GM19455 (cell line): ENCODE measurements at regions not wholly inside any gene's neighbourhood (a gene's known extent, or its start where the extent isn't known, plus 50 kb on each side); places are given as distances from the start of the nearest gene placed in this dataset.

Experiments used
- ATAC-seq: cut with Tn5 transposase; IDR thresholded peaks from one replicate; pipeline ENCODE4 v1.9.1; 2021; ENCODE audit not compliant: unreplicated experiment

DNA sequence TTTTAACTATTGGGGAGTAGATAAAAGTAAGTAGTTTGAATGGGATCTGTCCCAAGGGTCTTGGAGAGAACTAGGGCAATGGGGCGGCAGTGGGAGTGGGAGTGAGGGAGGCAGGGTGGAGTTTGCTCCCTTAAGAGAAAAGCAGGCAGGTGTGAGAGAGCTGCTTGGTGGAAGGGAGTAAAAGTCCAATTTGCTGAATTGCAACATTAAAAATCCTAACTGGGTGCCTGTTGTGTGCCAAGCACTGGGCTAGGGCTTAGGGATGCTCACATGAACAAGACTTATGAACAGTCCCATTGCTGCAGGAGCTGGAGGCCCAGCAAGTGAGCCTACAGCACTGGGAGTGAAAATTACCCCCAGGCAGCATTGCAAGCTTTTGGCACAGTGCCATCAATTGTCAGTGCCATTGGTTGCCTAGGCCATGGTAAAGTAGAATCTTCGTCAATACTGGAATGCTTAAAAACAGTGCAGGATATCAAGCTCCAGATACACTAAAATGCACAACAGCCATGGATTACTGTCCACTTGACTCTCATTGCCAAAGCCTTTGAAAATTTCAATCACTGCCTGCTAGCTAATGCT lies 277.7 kb upstream of the JARID2 start:
- ATAC-seq = no peak

GRCh38 chr6:14969126-14969525 lies 276.7 kb upstream of the JARID2 start:
- no peak for ATAC-seq

DNA sequence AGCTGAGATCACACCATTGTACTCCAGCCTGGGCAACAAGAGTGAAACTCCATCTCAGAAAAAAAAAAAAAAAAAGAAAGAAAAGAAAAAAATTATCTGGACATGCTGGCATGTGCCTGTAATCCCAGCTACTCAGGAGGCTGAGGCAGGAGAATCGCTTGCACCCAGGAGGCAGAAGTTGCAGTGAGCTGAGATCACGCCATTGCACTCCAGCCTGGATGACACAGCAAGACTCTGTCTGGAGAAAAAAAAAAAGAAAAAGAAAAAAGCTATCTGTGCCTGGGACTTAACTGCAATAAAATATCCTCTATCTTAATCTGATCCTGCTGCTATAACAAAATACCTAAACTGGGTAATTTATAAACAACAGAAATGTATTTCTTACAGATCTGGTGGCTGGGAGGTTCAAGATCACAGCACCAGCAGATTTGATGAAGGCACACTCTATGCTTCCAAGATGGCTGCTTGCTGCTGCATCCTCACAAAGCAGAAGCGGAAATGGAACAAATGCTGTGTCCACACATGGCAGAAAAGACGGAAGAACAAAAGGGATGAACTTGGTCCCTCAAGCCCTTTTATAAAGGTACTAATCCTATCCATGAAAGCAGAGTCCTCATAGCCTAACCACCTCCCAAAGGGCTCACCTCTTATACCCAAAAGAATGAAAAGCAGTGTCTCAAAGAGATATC lies 273.3 kb upstream of the JARID2 start:
- ATAC-seq = no peak

- ATAC-seq = no peak
Measured at GRCh38 chr6:14974372-14974771, 271.5 kb upstream of the JARID2 start.

DNA sequence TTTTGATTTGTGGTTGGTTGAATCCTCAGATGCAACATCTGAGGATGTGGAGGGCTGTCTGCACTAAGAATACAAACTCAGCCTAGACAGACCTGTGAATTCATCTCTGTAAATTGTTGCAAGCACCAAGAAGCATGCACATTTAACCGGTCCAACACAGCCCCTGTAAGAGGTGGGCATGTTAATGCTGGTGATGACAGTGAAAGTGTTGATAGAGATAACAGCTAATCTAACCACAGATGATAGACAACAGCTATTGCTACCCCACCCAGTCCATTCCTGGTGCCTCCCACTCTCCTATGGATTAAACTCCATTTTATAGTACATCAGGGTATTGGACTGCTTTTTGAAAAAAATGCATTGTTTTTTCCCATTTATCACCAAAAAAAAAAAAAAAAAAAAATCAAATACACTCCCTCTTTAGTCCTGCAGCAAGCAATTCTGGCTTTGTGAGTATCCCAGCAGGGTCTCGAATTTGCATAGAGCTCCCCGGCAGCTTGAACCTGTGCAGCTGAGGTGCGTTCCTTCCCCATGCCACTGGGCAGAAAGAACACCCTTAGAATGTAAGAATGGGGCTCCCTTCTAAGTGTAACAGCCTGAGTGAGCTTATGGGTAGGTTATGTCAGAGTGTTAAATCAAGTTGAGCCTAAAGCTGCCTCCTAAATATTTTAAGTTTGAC lies 270.9 kb upstream of the JARID2 start:
- ATAC-seq = no peak

DNA sequence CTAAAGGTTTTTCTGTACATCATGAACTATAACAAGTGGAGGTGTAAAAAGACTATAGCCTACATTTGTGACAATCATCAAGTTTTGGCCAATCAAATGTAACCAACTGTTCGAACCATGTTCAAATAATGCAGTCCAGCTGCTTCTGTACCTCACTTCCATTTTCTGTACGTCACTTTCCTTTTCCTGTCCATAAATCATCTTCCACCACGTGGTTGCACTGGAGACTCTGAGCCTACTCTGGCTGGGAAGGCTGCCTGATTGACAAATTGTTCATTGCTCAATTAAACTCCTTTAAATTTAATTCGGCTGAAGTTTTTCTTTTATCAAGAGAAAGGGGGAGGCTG lies 270.4 kb upstream of the JARID2 start:
- no peak for ATAC-seq

DNA sequence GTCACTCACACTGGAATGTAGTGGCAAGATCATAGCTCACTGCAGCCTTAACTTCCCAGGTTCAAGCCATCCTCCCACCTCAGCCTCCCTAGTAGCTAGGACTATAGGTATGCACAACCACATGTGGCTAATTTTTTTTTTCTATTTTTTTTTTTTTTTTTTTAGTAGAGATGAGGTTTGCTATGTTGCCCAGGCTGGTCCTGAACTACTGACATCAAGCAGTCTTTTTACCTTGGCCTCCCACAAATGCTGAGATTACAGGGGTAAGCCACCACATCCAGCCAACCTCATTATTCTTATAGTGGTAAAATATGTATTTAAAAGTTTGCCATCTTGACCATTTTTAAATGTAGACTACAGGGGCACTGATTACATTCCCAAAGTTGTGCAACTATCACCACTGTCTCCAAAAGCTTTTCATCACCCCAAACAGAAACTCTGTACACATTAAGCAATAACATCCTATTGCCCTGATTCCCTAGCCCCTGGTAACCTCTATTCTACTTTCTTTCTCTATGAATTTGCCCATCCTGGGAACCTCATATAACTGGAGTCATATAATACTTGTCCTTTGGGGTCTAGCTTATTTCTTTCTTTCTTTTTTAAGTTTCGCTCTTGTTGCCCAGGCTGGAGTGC lies 268.0 kb upstream of the JARID2 start:
- ATAC-seq = no peak

DNA sequence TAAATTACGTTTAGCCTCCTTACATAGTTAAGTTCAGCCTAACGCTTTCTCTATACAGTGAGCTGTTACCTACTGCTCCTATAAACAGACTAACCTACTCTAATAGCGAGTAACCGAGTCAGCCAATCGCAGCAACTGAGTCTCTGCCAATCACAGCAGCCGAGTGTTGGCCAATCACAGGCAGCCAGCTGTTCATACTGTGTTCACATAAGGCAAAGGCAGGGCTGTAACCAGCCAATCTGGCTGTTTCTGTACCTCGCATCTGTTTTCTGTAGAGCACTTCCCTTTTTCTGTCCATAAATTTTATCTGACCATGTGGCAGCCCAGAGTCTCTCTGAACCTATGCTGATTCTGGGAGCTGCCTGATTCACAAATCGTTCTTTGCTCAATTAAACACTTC lies 263.9 kb upstream of the JARID2 start:
- ATAC-seq = no peak

DNA sequence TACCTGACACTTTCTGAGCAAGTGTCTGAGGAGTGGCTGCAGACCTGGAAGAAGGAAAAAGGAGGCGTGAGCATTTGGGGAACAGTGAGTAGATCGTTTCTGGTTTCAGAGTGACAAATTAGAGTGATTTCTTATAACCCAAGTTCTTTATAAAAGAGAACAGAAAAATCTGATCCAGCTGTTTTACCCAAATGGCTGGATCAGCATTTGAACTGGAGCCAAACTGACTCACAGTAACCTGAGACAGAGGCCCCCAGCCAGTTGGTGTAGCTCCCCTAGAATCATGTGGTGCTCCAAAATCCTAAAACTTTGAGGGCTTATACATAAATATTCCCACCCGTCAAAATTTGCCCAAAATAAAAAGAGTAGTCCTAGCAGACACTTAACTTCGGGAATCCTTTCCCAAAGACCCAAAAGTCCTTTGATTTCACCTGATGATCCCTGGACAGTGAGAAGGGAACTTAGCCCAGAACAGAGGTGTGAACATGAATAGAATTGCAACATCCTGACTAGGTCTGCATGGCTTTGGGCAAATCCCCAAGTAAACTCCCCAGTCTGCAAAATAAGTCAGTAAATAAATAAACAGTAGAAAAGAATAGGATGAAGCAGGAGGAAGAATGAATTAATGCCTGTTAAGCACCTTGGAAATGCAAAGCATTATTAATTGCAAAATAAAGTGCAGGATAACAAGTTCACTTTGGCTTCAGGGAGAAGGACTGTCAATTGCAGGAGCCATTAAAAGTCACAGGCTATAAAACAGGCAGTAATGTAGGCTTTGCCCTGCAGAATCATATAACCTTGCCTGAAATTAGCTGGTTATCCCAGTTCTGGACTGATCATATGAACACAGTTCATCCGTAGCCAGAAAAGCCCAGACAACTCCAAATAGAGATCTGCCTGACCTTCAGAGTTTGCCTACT lies 262.0 kb upstream of the JARID2 start:
- no peak for ATAC-seq

DNA sequence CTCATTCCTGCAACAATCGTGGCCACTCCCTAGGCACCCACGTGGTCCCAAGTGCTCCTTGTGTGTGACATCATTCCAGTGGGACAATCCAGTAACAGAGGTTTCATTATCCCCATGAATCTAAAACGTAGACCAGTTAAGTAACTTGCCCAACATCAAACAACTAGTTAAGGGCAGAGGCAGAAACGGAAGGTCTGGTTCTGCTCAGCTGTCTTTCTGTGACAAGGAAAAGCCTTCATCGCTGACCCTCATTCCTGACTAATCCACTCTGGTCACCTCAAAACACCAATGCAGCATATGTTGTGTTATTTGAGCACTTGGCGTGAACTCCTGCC lies 261.4 kb upstream of the JARID2 start:
- ATAC-seq = no peak

DNA sequence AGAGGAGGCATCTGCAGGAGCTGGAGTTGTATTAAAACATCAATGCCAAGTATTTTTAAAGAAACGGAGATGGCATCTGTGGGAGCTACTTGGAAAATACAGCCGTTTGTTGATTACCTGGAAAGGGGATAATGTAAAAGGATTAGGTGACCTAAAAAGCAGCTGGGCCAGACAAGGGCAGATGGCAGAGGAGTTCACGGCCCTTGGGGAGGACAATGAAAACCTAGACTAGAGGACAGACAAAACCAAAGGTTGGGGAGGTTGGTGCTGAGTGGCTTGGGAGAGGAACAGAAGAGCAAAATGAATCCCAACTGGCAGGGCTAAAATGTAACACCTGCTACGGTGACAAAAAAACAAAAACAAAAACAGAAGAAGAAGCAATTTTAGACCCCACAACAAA lies 260.5 kb upstream of the JARID2 start:
- no peak for ATAC-seq

- no peak for ATAC-seq
Measured at GRCh38 chr6:14986370-14986769, 259.5 kb upstream of the JARID2 start.

- ATAC-seq = no peak
Measured at GRCh38 chr6:14987490-14987889, 258.4 kb upstream of the JARID2 start.

DNA sequence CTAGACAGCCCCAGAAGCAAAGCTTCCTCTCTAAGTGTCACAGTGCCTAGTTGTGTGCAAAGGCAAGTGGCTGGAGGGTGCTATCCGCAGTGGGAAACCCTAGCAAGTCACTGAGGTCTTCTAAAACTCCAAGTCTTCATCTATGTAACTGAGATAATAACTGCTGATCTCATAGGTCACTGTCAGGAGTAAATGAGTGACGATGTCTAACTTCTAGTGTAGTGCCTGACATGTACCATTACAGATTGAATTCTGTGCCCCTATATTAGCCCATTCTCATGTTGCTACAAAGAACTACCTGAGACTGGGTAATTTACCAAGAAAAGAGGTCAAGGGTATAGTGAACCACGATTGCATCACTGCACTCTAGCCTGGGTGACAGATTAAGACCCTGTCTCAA lies 253.5 kb upstream of the JARID2 start:
- ATAC-seq = no peak

- no peak for ATAC-seq
Measured at GRCh38 chr6:14995208-14995607, 250.7 kb upstream of the JARID2 start.

DNA sequence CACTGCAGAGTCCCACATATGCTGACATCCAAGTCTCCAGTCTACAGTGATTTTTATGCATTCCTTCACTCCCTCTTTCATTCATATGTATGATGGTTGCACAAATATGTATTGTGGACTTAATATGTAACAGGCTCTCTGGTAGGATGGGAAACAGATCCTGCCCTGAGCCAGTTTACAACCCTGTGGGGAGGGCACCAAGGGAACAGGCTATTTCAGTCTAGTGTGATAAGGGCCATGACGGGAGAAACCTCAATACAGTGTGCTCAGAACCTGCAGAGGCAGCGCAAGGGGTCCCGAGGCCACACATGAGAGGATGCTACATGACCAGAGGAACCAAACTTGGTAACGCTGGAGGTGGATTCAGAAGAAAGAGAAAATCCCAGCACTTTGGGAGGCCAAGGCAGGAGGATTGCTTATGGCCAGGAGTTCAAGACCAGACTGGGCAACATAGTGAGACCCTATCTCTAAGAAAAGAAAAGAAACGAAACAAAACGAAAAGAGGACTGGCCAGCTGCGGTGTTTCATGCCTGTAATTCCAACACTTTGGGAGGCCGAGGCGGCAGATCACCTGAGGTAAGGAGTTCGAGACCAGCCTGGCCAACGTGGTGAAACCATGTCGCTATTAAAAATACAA lies 249.8 kb upstream of the JARID2 start:
- ATAC-seq = no peak

- ATAC-seq = no peak
Measured at GRCh38 chr6:14996892-14997291, 249.0 kb upstream of the JARID2 start.

DNA sequence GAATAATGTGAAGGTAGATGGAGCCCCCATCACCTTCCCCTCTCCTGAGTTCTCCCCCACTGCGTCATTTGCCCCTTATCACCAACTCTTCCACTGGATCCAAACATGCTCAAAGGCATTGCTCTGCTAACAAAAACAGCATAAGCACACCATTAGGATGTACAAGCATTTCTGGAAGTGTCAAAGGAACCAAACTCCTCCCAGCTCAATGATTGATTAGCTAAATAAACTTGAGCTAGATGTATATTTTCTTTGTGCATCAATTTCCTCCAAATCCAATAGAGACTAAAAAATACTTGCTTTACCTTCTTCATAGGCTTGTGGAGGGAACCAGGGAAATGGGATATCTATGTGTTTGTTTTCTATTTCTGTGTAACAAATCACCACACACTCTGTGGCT lies 248.4 kb upstream of the JARID2 start:
- no peak for ATAC-seq

DNA sequence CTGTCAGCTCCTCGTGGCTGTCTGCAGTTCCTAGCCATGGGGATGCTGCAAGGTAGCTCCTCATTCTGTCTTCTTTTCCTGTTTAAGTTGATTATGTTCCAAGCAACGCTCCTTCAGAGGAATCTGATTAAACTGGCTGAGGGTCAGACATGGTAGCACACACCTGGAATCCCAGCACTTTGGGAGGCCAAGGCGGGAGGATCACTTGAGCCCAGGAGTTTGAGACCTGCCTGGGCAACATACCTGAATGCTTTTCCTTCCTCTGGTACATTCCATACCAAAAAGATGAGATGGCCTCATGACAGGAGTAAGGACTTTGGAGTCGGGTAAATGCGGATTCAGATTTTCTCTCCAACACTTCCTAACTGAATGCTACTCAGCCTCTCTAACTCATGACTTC lies 246.8 kb upstream of the JARID2 start:
- ATAC-seq = no peak

DNA sequence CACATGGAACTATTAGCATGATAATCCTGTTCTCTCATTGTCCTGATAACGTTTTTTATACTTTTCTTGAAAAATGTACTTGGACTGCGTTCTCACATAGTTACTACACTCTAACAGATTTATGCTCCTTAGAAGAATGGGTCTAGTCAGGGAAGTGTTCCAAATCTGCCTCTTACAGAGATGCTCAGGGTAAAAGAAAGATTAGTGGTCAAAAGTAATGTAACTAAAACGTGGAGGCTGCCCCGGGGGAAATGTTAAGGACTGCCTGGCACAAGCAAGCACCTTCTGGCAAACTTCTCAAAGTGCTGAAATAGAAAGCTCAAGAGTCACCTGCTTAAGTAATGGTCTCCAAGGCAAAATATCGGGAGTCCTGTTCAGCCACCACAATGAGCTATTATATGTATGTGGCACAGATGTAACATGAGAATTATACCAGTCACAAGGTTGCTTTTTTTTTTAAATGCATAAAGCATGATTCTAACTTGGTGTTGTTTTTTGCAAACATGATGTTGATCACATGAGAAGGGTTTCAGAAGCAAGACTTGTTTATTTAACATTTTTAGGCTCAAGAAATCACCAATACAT lies 244.5 kb upstream of the JARID2 start:
- ATAC-seq = no peak
